OCI-LY1 (cell line): ENCODE measurements at regions not wholly inside any gene's neighbourhood (a gene's known extent, or its start where the extent isn't known, plus 50 kb on each side); places are given as distances from the start of the nearest gene placed in this dataset.

Experiments
- H2AFZ ChIP-seq: fragments of 200-600 bp; sonication (generic), shearing (Covaris generic); 2 replicates; pipeline ENCODE4 v1.6.0; 2014; ENCODE audit warnings: antibody characterized with exemption, mild to moderate bottlenecking, low read length
- H3F3A ChIP-seq: fragments of 200-600 bp; sonication (generic), shearing (Covaris generic); 2 replicates; pipeline ENCODE4 v1.6.0; 2014; ENCODE audit warnings: mild to moderate bottlenecking, antibody characterized with exemption, low read length, moderate library complexity; ENCODE audit not compliant: insufficient read depth
- H3K27ac ChIP-seq: fragments of 200-600 bp; sonication (generic); 2 replicates; pipeline ENCODE4 v1.5.1; 2014; ENCODE audit warnings: low read length, mixed run types, mild to moderate bottlenecking, low read depth; ENCODE audit not compliant: poor library complexity, severe bottlenecking
- H3K27me3 ChIP-seq: fragments of 200-600 bp; sonication (generic); 2 replicates; pipeline ENCODE4 v1.6.0; 2014; ENCODE audit warnings: antibody characterized with exemption, mild to moderate bottlenecking, low read length, moderate library complexity; ENCODE audit not compliant: insufficient read depth
- H3K36me3 ChIP-seq: fragments of 200-600 bp; sonication (generic); 2 replicates; pipeline ENCODE4 v1.6.1; 2014; ENCODE audit warnings: mild to moderate bottlenecking, antibody characterized with exemption, low read length, moderate library complexity, mixed read lengths; ENCODE audit not compliant: insufficient read depth
- H3K4me1 ChIP-seq: fragments of 200-600 bp; sonication (generic); 2 replicates; pipeline ENCODE4 v1.5.1; 2014; ENCODE audit warnings: mild to moderate bottlenecking, low read length, moderate library complexity; ENCODE audit not compliant: insufficient read depth, severe bottlenecking
- H3K4me2 ChIP-seq: fragments of 200-600 bp; sonication (generic), shearing (Covaris generic); 2 replicates; pipeline ENCODE4 v1.6.1; 2014; ENCODE audit warnings: low read length
- H3K4me3 ChIP-seq: fragments of 200-600 bp; sonication (generic); 2 replicates; pipeline ENCODE4 v1.5.1; 2014; ENCODE audit warnings: low read length, low read depth, mild to moderate bottlenecking, mixed read lengths; ENCODE audit not compliant: poor library complexity, severe bottlenecking
- H3K79me2 ChIP-seq: fragments of 200-600 bp; shearing (Covaris generic); 2 replicates; pipeline ENCODE4 v1.6.1; 2016; ENCODE audit warnings: mixed run types, low read length, mixed read lengths; ENCODE audit not compliant: insufficient read depth
- H3K9ac ChIP-seq: fragments of 200-600 bp; sonication (generic), shearing (Covaris generic); 2 replicates; pipeline ENCODE4 v1.6.1; 2014; ENCODE audit warnings: mild to moderate bottlenecking, low read length, mixed read lengths
- H3K9me2 ChIP-seq: fragments of 200-600 bp; sonication (generic), shearing (Covaris generic); 2 replicates; pipeline ENCODE4 v1.6.1; 2014; ENCODE audit warnings: low read depth, mild to moderate bottlenecking, low read length, mixed read lengths
- H3K9me3 ChIP-seq: fragments of 200-600 bp; shearing (Covaris generic); 2 replicates; pipeline ENCODE4 v1.6.1; 2014; ENCODE audit warnings: low read length, mixed read lengths
- H4K20me1 ChIP-seq: fragments of 200-600 bp; sonication (generic), shearing (Covaris generic); 2 replicates; pipeline ENCODE4 v1.6.0; 2016; ENCODE audit warnings: mild to moderate bottlenecking, low read length; ENCODE audit not compliant: insufficient read depth
- CTCF ChIP-seq: fragments of 200-600 bp; sonication (generic), shearing (Covaris generic); IDR thresholded peaks from 2 replicates; pipeline ENCODE4 v1.5.1; 2017; ENCODE audit warnings: mild to moderate bottlenecking, antibody characterized with exemption, low read length, moderate library complexity, mixed read lengths
- EZH2 ChIP-seq: fragments of 200-600 bp; sonication (generic), shearing (Covaris generic); IDR thresholded peaks from 2 replicates; pipeline ENCODE4 v1.8.0; 2017; ENCODE audit warnings: borderline replicate concordance, mixed run types, mild to moderate bottlenecking, antibody characterized with exemption, low read length, moderate library complexity, mixed read lengths

GRCh38 chr3:6510713-6511112 lies 350.2 kb upstream of the GRM7 start:
- H3K9me3 ChIP-seq = no peaks in the 10 kb centered on the region
- no peaks in the 10 kb centered on the region for H3K79me2 ChIP-seq
- no peaks in the 10 kb centered on the region for H3K36me3 ChIP-seq
- no peak overlapping the region for H3K27ac ChIP-seq
- no peaks in the 10 kb centered on the region for H3K9me2 ChIP-seq
- no peaks in the 10 kb centered on the region for H3K4me1 ChIP-seq
- no peak overlapping the region for H3K9ac ChIP-seq
- no peaks in the 10 kb centered on the region for H4K20me1 ChIP-seq
- H3K4me3 ChIP-seq = no peak overlapping the region
- no peaks in the 10 kb centered on the region for H3K27me3 ChIP-seq
- H3K4me2 ChIP-seq = no peak overlapping the region
- no peak overlapping the region for H2AFZ ChIP-seq
- H3F3A ChIP-seq = no peaks in the 10 kb centered on the region
- TF ChIP-seq CTCF = no peak
- no peak for TF ChIP-seq EZH2

GRCh38 chr3:6512172-6512800 lies 348.6 kb upstream of the GRM7 start:
- Histone ChIP-seq H3K36me3 (no peaks in the 10 kb centered on the region), H3F3A (no peaks in the 10 kb centered on the region), H4K20me1 (no peaks in the 10 kb centered on the region), H2AFZ (no peak overlapping the region), H3K27me3 (no peaks in the 10 kb centered on the region), H3K79me2 (no peaks in the 10 kb centered on the region), H3K4me1 (no peaks in the 10 kb centered on the region), H3K4me3 (no peak overlapping the region), H3K27ac (no peak overlapping the region), H3K9me2 (no peaks in the 10 kb centered on the region), H3K9ac (no peak overlapping the region), H3K4me2 (no peak overlapping the region), H3K9me3 (no peaks in the 10 kb centered on the region)
- TF ChIP-seq EZH2 (no peak), CTCF (no peak)

- Histone ChIP-seq H3K9ac (no peak overlapping the region), H3K9me3 (no peaks in the 10 kb centered on the region), H3K4me2 (no peak overlapping the region), H3K27ac (no peak overlapping the region), H4K20me1 (no peaks in the 10 kb centered on the region), H2AFZ (no peak overlapping the region), H3F3A (no peaks in the 10 kb centered on the region), H3K79me2 (no peaks in the 10 kb centered on the region), H3K36me3 (no peaks in the 10 kb centered on the region), H3K4me1 (no peaks in the 10 kb centered on the region), H3K27me3 (no peaks in the 10 kb centered on the region), H3K4me3 (no peak overlapping the region), H3K9me2 (no peaks in the 10 kb centered on the region)
- no peak for TF ChIP-seq EZH2
These were observed 344.8 kb upstream of the GRM7 start for GRCh38 chr3:6516143-6516542.

GRCh38 chr3:6516694-6517093 lies 344.2 kb upstream of the GRM7 start:
- Histone ChIP-seq H3K4me3 (no peak overlapping the region), H3K4me1 (no peaks in the 10 kb centered on the region), H3K27ac (no peak overlapping the region), H3K27me3 (no peaks in the 10 kb centered on the region), H3F3A (no peaks in the 10 kb centered on the region), H2AFZ (no peak overlapping the region), H3K9me2 (no peaks in the 10 kb centered on the region), H3K9ac (no peak overlapping the region), H3K36me3 (no peaks in the 10 kb centered on the region), H4K20me1 (no peaks in the 10 kb centered on the region), H3K4me2 (no peak overlapping the region), H3K79me2 (no peaks in the 10 kb centered on the region), H3K9me3 (no peaks in the 10 kb centered on the region)
- TF ChIP-seq CTCF (no peak), EZH2 (no peak)
